Fibroblast of upper back skin (primary cell): ENCODE measurements at regions not wholly inside any gene's neighbourhood (a gene's known extent, or its start where the extent isn't known, plus 50 kb on each side); places are given as distances from the start of the nearest gene placed in this dataset.
"Not testable (repeated sequence)": the region's sequence is repeated elsewhere in the genome, so short reads cannot be mapped to it uniquely, and the experiment has no call there.

Experiments used
- DNase-seq: peaks from one replicate; pipeline ENCODE4 v3.0.0-alpha.2; 2013

DNA sequence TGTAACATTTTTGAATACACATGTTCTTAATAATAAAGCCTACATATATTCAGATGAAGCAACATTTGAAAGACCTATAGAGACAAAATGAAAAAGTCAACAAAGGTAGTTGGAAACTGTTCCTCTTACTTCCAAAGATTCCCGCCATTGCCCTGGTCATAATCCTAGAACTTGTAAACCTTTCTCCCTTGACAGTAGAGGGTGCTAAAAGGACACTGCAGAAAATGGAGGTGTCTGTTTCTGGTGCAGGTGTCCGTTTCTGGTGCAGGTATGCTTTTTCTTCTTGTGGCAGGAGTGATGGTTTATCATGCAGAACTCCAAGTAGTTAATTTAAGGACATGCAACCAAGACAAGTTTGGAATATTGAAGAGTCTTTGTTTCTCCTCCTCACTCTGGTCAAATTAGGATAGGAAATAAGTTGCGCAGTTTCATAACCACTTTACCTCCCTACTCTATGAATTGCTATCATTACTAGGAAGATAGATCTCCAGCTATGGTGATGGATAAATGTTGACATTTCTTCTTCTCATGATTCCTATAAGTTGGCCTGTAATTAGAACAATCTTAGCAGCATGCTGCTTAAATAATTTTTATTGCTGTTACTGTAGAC lies 56.0 kb upstream of the FAM174A start:
- DNase-seq: peak; percentile 6

DNA sequence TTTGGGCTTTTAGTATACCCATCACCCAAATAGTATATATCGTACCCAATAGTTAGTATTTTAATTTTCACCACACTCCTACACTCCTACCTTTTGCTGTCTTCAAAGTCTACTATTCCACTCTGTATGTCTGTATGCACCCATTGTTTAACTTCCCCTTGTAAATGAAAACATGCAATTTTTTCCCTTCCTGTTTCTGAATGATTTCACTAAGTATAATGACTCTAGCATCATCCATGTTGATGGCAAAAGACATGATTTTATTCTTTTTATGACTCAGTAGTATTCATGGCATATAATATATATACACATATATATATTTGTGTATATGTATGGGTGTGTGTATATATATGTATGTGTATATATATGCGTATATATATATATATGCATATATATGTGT lies 63.1 kb upstream of the FAM174A start:
- DNase-seq: no peak

DNA sequence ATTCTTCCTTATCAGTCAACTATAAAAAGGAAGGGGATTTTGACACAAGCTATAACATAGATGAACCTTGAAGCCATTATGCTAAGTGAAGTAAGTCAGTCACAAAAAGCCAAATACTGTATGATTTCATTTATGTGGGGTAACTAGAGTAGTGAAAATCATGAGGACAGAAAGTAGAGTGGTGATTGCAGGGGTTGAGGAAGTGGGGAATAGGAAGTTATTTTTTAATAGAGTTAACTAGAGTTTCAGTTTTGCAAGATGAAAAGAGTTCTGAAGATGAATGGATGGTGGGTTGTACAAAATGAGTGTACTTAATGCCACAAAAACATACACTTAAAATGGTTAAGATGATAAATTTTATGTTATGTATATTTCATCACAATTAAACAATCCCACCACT lies 65.4 kb upstream of the FAM174A start:
- DNase-seq: no peak

DNA sequence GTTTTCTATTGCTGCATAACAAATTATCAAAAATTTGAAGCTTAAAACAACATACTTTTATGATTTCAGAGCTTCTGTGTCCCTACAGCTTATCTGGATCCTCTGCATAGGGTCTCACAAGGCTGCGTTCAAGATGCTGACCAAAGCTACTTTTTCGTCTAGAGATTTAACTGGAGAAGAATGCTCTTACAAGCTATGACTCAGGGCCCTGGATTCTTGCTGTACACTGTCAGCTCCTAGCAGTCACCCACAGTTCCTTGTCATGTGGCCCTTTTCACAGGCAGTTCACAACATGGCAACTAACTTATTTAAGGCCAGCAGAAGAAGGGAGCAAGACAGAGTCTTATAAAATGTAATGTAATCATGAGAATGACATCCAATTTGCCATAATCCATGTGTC lies 70.8 kb upstream of the FAM174A start:
- DNase-seq: peak; percentile 53

DNA sequence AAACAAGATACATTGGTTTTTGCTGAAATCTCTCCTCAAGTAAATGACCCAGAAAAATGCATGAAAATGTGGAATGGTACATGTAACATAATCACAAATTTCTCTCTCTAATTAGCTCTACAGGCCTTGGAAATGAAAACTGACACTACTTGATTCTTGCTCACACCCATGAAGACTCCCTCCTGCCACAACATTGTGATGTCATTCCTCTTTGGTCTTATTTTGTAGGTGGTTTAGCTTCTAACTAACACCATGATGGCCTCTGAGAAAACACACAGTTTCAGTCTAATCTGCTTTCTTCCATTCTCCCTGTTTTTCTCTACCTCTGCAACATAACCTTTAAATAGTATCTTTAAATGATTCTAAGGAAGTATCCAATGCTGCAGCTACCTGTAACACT lies 78.6 kb upstream of the FAM174A start:
- no peak for DNase-seq

DNA sequence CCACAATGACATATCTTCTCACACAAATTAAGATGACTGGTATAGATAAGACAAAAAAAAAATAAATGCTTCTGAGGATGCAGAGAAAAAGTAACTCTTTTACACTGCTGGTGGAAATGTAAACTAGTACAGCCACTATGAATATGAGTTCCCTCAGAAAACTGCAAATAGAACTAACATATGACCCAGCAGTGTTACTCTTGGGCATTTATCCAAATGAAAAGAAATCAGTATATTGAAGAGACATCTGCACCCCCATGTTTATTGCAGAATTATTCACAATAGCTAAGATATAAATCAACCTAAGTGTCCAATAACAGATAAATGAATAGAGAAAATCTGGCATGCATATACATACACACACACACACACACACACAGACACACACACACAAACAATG lies 83.0 kb upstream of the FAM174A start:
- DNase-seq: no peak

DNA sequence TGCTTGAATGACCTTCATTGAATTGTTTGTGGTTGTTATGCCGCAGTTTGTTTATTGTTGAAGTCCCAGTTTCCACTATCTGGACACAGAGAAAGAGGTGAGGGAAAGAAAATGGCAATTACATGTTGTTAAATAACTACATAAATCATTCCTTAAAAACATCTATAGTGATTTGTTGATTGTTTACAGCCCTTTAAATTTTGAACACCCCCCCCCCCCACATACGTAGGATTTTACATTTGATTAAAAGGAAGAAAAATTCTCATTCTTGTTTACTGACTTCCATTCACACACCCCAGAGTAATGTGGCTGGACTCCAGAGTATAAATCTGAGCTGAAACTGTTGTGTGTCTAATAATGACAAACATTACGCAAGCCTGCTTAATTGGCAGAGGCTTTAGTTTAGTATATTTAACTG lies 87.1 kb upstream of the FAM174A start:
- DNase-seq: no peak

DNA sequence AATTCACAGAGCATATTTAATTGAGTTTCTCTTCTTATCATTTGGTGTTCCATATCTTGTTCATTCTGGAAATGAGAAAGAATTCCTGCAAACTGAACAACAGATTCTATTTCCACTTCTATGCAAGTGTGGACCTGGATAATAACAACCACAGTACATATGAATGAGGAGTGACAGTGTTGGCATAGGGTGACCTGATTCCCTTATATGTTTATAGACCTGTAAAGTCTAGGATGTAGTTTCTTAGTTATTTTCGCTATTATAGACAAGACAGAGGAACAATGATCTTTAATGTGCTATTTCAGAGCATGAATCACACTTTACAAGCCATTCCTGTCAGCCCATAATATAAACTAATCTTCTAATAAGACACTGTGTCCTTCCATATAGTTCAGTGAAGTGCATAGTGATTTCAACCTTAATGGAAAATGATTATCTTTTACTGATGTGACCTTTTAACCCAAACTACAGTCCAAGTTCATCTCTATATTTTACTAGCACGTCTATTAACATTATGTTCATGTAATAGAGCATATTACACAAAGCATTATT lies 88.2 kb upstream of the FAM174A start:
- no peak for DNase-seq

DNA sequence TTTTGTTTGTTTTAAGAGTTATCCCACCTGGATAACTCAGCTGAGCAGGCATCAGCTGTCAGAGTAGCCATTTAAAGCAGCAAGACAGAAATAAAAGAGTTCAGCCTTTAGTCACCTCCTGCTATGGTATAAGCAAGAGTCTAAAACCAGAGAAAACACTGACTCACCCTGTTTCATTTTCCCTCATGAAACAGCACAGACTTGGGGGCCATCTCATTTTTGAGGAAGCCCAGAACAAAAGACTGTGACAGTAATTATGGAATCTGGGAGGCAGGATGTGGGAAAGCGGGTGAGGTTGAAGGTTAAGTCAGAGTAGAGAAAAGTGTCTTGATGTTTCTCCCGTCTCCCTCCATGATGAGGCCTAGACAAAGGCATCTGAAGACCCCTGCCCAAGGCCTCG lies 90.2 kb upstream of the FAM174A start:
- no peak for DNase-seq

DNA sequence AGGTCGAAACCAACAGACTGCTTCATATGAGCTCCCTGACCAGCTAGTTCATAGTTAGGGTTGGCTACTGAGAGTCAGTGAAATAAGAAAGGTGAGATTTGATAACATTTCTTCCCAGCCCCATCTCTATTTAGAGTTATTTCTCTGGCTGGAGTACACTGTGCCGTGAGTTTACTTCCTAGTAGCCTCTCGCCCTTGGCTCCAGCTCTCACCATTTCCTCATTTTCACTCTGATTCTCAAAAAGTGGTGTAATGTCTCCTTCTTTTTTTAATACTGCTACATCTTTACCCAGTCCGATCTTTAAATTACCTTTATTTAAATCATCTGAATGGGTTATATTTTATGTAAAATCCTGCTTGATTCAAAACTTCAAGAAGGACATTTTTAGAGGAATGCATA lies 100.4 kb upstream of the FAM174A start:
- no peak for DNase-seq

DNA sequence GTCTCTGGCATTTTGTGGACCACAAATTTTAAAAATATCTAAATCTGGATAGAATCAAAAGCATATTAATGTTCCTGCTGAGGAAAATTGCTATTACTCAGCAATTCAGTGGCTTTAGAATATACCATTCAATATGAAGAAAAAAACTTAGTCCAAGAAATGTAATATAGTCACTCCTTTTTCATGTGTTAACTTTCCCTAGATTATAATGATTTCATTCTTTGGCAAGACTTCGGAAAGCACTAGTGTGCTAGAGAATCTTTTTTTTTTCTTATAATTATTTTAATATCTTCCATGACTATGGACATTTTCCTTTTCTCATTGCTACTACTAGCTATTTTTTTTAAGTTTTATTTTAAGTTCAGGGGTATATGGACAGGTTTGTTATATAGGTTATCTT lies 102.4 kb upstream of the FAM174A start:
- no peak for DNase-seq

DNA sequence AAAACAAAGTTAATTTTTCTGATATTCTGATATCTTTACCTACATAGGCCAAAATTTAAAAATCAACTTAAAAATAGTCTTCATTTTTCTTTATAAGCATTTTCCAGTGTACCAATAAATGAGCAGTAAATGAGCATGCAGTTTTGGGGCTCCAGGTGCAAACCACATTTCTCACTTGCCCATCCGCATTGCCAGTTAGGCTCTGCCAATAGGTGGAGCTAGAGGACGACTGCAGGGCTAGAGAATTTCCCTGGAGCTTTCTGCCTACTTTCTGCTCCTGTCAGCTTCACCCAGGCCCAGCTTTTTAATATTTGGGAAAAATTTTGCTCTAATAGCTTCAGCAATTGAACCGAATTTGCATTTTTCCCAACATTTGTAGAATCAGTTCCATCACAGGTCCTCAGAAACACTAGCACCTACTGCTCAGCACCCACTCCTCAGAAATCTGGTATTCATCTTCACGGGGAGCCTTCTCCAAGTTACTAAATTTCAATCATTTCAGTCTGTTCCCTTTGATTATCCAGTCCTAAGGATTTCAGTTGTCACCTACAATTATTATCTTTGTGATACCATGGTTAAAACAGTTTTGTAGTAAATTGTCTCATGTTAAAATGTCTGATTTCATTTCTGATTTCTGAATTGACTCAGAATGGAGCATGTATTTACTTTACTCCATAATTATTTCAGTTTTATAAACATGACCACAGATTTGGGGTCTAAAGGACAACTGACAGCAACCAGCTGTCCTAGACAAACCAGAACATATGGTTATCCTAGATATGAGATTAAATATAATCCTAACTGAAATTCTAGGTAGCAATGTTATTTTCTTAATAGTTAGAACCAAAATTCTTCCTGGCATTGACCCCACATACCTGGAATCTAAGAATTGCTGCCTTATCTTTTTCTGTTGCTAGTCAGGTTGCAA lies 104.6 kb upstream of the FAM174A start:
- DNase-seq: peak; percentile 36

DNA sequence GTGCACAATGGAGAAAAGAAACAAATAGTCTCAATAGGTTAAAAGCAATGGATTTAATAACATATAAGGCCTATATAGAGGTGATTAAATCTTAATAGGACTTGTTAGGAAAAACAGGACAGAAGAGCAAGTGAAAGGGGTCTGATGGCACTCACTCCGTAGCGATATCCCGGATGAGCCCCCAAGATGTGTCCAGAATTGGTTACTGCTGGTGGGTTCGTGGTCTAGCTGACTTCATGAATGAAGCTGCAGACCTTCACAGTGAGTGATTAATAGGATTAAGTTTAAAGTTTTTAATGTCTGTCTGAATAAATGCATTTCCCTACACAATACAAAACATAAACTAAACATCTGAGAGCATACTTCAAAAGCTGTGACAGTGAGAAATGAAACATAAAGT lies 110.4 kb upstream of the FAM174A start:
- no peak for DNase-seq

DNA sequence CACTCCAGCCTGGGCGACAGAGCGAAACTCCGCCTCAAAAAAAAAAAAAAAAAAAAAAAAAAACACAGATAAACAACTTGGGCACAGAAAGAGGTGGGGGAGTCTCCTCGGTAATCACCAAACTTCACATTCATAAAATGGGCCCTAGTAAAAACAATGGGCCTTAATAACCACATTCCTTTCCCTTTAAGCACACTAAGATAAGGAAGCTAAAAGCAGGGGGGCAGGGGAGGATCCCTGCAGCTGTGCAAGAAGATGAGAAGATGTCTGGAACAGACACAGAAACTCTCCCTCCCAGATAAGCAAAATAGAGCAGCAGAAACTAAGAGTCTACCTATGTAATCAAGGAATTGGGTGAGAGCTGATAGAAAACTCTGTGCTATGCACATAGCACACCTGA lies 111.2 kb upstream of the FAM174A start:
- no peak for DNase-seq

DNA sequence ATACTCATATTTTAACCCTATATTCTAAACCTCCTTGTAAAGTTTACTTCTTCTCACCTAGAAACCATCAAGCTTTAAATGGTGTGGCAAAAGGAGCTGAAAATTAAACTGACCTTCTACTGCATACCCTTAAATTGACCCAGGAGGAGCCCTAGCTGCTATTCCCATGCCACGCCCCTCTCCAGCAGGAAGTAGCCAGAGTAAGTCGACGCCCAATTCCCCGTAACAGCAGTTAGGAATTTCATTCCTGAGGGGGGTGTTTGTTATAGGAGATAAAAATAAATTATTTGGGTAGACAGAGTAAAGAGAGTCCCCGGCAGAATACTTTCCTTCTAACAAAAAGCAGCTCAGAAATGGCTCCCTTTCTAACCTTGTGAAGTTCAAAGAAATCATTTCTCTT lies 111.8 kb upstream of the FAM174A start:
- no peak for DNase-seq

DNA sequence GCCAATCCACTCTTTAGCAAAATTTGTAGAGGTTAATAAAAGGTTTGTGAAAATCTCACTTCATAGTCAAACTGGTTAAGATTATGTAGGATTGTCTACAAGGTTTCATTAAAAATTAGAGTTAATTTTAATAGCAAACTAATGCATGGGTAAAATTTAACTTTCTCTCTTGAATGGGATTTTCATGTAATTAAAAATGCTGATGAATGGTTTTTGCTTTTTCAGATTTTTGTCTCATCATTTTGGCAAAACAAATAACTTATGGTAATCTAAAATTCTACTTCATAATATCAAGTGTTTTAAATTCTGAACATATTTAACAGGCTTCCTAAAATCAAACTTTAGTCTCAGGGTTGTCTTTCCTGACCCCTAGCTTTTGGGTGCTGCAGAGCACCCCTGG lies 113.8 kb upstream of the FAM174A start:
- no peak for DNase-seq

DNA sequence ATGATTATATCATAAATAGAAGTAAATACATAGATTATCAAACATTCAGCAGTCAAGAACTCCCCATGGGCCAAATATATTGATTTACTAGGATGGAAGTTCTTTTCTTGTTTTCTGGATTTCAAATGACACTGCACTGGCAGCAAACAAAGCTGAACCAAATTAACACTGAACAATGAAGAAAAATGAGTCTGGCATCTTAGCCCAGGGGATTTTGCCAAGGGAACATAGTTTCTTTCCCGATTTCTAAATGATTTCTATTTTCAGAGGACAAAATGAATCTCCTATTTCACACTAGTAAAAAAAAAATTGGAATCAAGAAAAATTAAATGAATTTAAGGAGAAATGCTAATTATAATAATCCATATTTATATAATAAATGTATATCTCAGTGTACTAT lies 116.9 kb upstream of the FAM174A start:
- DNase-seq: no peak

DNA sequence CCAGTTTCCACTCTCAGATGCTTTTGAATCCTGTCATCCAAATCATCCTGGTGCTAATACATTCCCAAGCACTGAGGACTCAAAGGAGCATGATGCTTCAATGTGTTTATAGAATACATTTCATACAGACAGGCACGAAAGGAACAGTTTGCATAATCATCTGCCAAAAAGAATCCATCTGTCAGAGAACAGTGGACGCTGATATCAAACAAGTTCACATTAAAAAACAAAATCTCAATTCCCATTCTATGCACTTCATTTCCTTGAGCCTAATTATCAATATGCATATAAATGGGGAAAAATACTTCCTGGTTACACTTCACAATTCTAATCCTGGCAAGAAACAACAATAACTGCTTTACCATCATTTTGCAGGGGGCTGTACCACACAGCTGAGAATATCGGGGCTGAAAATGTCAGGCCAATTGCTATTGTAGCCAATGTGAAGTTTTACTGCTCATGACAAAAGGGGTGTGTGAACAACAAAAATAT lies 125.5 kb upstream of the FAM174A start:
- DNase-seq: no peak

DNA sequence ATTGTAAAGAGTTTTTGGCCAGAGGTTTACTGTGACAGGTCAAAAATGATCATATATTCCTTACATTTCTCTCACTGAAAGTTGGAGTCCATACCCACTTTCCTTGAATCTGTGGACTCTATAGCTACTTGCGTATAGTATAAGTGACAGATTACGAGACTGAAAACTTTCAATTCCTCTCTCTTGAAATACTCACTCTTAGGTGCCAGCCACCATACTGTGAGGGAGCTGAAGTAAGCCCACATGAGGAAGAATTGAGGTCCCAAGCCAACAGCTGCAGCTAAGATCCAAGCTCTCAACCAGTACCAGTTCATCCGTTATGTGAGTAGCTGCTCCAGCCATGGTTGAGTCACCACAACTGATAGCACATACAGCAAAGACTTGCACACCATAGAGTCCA lies 128.1 kb upstream of the FAM174A start:
- no peak for DNase-seq

DNA sequence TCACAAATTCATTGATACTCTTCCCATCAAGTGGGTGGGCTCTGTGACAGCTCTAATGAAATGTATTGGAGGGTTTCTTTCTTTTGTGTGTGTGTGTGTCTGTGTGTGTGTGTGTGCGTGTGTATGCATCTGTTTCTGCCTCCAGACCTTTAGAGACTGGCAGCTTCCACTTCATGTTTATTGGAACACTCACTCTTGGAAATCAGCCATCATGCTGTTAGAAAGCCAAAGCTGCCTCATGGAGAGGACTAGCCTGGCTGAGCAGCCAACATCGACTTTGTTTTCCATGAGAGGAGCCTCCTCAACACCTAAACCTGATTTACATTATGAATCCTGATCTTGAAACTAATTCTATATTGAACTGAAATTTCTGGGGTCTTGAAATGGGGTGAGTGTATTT lies 128.5 kb upstream of the FAM174A start:
- DNase-seq: no peak

DNA sequence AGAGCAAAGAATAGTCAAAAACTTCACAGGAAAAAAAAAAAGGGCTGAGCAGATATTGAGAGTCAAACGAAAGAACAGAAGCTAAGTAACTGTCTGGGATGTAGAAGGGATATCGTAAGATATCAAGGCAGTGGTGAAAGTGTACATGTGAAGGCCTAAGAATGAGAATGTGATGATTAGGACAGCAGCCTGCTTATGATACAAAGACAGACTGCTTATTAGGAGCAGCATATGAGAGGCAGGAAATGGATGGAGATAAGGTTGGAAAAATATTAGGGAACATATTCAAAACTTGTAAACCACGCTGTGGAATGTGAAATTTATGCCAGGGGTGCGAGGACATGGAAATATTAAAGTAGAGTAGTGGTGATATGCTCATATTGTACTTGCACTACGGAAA lies 133.1 kb upstream of the FAM174A start:
- no peak for DNase-seq

DNA sequence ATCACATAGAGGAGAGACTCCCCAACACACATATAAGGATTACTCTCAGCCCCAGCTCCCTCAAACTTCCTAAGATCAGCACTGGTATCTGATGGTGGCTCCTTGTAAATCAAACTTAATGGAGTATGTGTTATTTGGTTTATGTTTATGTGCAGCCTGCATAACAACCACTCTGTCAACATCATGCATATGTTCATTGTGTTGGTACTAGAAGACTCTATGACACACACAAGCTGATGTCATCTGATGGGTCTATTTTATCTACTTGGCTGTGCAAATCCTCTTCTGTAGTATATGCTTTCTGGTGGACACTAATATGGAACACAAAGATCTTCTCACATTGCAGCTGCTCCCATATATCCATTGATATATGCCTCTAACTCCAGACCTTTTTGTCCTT lies 134.0 kb upstream of the FAM174A start:
- no peak for DNase-seq

DNA sequence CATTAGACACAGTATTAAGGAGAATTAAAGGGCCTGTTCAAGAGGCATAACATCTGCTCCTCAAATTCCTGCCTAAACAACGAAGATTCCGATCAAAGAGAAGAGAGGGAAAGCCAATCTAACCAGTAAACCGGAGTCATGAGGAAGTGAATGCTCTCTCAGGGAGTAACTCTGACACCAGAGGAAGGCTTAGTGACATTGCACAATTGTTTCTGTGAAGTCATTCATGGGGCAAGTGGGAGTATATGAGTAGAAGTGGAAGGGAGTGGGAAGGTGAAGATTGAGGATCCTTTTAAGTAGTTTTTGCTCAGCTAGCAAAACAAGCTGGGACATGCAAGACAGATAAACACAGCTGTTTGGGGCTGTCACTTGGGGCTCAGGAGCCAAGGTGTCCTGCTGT lies 136.4 kb upstream of the FAM174A start:
- not testable (repeated sequence) for DNase-seq

DNA sequence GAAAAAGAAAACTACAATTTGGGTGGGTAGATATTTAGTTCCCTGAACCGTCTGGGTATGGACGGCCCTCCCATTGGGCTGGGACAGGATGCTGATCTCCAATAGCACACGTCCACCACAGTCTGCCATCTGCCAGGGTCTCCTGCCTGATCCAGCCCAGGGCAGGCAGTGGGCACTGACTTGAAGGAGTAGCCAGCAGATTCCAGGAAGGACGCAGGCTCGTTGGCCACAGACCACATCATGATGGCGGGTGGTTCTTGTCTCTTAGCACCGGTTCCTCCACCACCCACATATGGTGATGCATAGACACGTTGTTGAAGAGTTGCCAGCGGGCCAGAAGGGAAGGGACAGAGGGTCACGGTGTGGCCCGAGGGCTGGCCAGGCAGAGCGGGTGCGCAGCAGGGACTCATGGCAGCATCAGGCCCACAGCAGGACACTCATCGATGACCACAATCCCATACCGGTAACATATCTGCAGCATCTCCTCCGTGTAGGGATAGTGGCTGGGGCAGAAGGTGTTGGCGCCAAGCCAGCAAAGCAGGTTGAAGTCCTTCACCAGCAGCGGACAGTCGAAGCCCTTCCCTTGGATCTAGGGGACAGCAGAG lies 155.8 kb upstream of the FAM174A start:
- DNase-seq: not testable (repeated sequence)
